ENCODE measurements at regions not wholly inside any gene's neighbourhood (a gene's known extent, or its start where the extent isn't known, plus 50 kb on each side); places are given as distances from the start of the nearest gene placed in this dataset.

DNA sequence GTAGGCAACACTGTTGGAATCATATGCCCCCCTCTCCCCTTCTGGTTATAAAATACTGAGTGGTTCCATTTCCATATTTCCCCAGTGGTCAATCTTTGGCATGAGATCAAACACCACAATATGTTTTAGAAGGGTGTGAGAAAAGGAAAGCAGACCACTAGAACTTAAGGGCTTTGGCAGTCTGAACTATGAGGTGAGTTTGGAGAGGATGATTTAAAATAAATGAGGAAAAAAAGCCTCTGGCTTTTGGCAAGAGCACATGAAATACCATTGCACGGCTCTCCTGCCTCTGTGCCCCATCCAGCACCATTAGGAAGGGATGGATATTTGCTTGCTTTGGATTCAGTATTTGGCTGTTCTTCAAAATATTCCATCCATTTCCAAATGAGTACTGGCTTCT is 339.5 kb upstream of the C1orf87 start:
- CTCF ChIA-PET = no interaction called here
- BruUV-seq (replicated peaks) = no TSS peak
- POLR2A ChIA-PET (ENCODE audit: low non-redundant PET) = no interaction called here
- H3K36me3 ChIP-seq (ENCODE audit: insufficient read depth, low read length, poor library complexity, severe bottlenecking) = no peaks in the 10 kb centered on the region
- no peaks in the 10 kb centered on the region for H3K4me1 ChIP-seq (ENCODE audit: insufficient read depth, low read length, poor library complexity, severe bottlenecking)
- H3K27me3 ChIP-seq (replicated peaks; ENCODE audit: insufficient read depth, low read depth, low read length, poor library complexity) = peaks cover 60% of the 10 kb centered on the region
- no peak for DNase-seq (ENCODE audit: low spot score)
- H3K27ac ChIP-seq (ENCODE audit: low read depth, low read length, poor library complexity, severe bottlenecking) = no peak overlapping the region
- intact Hi-C loops (cut with micrococcal nuclease; ENCODE audit: unreplicated experiment) = no loop called here
- no peak overlapping the region for H3K4me3 ChIP-seq (ENCODE audit: low read depth, low read length, poor library complexity, severe bottlenecking)
- no peaks in the 10 kb centered on the region for H3K9me3 ChIP-seq (ENCODE audit: low read depth, low read length, poor library complexity, severe bottlenecking)
- TF ChIP-seq, protein P1, sequence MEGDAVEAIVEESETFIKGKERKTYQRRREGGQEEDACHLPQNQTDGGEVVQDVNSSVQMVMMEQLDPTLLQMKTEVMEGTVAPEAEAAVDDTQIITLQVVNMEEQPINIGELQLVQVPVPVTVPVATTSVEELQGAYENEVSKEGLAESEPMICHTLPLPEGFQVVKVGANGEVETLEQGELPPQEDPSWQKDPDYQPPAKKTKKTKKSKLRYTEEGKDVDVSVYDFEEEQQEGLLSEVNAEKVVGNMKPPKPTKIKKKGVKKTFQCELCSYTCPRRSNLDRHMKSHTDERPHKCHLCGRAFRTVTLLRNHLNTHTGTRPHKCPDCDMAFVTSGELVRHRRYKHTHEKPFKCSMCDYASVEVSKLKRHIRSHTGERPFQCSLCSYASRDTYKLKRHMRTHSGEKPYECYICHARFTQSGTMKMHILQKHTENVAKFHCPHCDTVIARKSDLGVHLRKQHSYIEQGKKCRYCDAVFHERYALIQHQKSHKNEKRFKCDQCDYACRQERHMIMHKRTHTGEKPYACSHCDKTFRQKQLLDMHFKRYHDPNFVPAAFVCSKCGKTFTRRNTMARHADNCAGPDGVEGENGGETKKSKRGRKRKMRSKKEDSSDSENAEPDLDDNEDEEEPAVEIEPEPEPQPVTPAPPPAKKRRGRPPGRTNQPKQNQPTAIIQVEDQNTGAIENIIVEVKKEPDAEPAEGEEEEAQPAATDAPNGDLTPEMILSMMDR (conservative IDR thresholded peaks at IDR 0.05; ENCODE audit: low read depth, low read length) = no peak
- TF ChIP-seq EZH2 (IDR thresholded peaks at IDR 0.05; ENCODE audit: borderline replicate concordance, low read depth, low read length, poor library complexity, severe bottlenecking) = no peak

DNA sequence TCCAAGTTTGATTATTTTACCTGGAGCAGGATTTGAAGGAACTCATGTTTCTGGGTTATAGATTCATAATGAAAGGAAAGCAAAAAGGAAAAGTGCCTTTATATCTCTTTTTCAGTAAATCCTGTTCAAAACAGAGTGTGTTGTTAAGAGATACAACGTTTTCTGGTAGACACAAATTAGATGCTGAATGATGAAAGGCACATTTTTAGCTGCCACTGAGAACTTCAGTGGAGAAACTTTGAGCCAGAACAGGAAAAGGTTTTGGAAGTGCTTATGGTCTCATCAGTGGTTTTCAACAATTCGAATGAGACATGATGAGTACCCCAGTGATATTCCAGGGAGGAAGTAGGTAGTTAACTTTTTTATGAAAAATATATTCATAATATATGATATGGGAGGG is 338.0 kb upstream of the C1orf87 start:
- POLR2A ChIA-PET (ENCODE audit: low non-redundant PET) = interaction anchor here (0.7 kb wide), 1 partner anchor 860 kb away, joined by 3 read pairs; no protein-coding TSS in a partner anchor
- Histone ChIP-seq H3K36me3 (ENCODE audit: insufficient read depth, low read length, poor library complexity, severe bottlenecking) (no peaks in the 10 kb centered on the region), H3K4me1 (ENCODE audit: insufficient read depth, low read length, poor library complexity, severe bottlenecking) (no peaks in the 10 kb centered on the region), H3K4me3 (ENCODE audit: low read depth, low read length, poor library complexity, severe bottlenecking) (no peak overlapping the region), H3K27ac (ENCODE audit: low read depth, low read length, poor library complexity, severe bottlenecking) (no peak overlapping the region), H3K27me3 (replicated peaks; ENCODE audit: insufficient read depth, low read depth, low read length, poor library complexity) (peaks cover 74% of the 10 kb centered on the region), H3K9me3 (ENCODE audit: low read depth, low read length, poor library complexity, severe bottlenecking) (no peaks in the 10 kb centered on the region)
- no TSS peak for BruUV-seq (replicated peaks)
- no peak for DNase-seq (ENCODE audit: low spot score)
- intact Hi-C loops (cut with micrococcal nuclease; ENCODE audit: unreplicated experiment) = no loop called here
- CTCF ChIA-PET = no interaction called here
- TF ChIP-seq, protein P1 (conservative IDR thresholded peaks at IDR 0.05; ENCODE audit: low read depth, low read length) = no peak
- no peak for TF ChIP-seq EZH2 (IDR thresholded peaks at IDR 0.05; ENCODE audit: borderline replicate concordance, low read depth, low read length, poor library complexity, severe bottlenecking)

DNA sequence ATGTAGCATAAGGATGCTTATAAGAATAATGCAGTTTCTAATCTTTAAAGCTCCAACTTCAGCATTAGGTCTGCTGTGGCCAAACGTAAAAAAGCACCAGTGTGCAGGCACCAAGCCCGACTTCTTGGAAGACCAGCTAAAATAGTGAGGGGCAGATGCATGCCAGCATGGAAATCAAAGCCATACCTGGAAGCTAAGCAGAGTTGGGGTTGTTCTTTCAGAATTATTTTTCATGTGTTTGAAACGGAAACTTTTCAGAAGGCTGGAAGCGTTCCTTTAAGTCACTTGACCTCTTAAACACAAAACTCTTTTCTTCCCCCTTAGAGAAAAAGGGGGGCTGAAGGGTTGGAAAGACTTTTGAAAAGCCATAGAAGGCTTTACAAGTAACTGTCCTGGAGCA is 329.2 kb upstream of the C1orf87 start:
- intact Hi-C loops (cut with micrococcal nuclease; ENCODE audit: unreplicated experiment) = no loop called here
- DNase-seq (ENCODE audit: low spot score) = no peak
- Histone ChIP-seq H3K36me3 (ENCODE audit: insufficient read depth, low read length, poor library complexity, severe bottlenecking) (no peaks in the 10 kb centered on the region), H3K9me3 (ENCODE audit: low read depth, low read length, poor library complexity, severe bottlenecking) (no peaks in the 10 kb centered on the region), H3K4me1 (ENCODE audit: insufficient read depth, low read length, poor library complexity, severe bottlenecking) (no peaks in the 10 kb centered on the region), H3K27me3 (replicated peaks; ENCODE audit: insufficient read depth, low read depth, low read length, poor library complexity) (peaks cover 83% of the 10 kb centered on the region), H3K27ac (ENCODE audit: low read depth, low read length, poor library complexity, severe bottlenecking) (no peak overlapping the region), H3K4me3 (ENCODE audit: low read depth, low read length, poor library complexity, severe bottlenecking) (no peak overlapping the region)
- no peak for TF ChIP-seq EZH2 (IDR thresholded peaks at IDR 0.05; ENCODE audit: borderline replicate concordance, low read depth, low read length, poor library complexity, severe bottlenecking)
- TF ChIP-seq, protein P1 (conservative IDR thresholded peaks at IDR 0.05; ENCODE audit: low read depth, low read length) = no peak
- POLR2A ChIA-PET (ENCODE audit: low non-redundant PET) = no interaction called here
- BruUV-seq (replicated peaks) = no TSS peak
- CTCF ChIA-PET = no interaction called here

Data from A673 (cell line).